ENCODE measurements at regions not wholly inside any gene's neighbourhood (a gene's known extent, or its start where the extent isn't known, plus 50 kb on each side); places are given as distances from the start of the nearest gene placed in this dataset.
A peak's percentile ranks its signal among the peaks of the same experiment; 100 is the strongest.

DNA sequence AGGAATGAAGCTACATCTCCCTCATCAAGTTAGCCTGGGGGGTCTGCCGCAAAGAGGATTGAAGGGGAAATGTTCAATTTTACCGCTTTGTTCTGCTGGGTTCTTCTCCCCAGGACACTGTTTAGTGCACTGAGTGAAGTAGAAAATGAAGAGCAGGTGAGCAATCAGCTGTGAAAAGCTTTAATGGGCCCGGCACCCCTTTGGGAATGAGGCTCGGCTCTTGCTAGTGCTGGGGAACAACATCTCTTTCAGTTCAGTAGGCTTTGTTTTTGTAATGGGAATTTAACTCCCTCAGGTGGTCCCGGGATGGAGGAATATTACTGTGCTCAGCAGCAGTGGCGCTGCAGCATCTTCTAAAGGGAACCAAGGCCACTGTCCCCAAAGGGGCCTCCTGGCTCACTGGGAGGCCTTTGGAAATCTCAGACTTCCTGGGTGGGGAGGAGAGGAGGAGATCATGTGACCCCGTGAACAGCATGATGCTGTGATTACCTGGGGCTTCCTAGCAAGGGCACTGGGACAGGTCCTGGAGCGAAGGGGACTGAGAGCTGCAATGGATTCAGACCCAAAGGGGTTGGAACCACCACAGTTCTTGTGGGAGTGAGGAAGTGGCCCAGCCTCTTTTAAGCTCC lies 85.2 kb upstream of the MAX start:
- DNase-seq, result no peak

DNA sequence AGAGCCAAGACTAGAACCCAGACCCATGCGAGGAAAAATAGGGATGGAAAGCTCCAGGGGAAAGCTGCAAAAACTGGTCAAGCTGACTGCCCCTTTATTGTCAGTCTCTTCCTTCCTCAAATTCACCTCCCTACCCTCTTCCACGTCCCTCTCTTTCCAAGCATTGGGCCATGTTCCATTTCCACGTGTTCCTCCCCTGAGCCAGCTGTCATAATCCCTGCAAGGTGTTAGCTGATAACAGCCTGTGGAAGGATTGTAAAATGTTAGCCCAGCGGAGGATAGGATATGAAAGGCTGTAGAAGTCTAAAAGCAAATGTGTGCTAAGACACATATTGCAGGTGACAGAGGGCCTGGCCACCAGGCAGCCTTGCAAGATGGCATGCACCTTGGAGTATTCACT lies 88.0 kb upstream of the MAX start:
- no peak for DNase-seq

DNA sequence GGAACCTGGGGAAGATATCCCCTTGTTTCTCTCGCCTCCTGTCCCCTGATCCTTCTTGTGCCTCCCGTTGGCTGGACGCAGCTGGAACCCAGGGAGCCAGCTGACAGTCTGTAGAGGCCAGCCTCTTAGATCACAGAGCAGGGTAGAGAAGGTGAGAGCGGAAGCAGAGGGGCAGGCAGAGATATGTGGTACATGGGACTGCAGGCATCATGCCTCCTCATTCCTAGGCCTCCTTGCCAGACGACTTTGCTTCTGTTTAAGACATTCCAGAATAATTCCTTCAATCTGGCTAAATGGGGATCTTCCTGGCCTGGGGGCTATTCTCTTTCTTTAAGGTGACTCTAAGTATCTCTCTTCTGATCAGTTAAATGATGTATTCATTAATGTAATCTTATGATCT lies 89.4 kb upstream of the MAX start:
- no peak for DNase-seq

DNA sequence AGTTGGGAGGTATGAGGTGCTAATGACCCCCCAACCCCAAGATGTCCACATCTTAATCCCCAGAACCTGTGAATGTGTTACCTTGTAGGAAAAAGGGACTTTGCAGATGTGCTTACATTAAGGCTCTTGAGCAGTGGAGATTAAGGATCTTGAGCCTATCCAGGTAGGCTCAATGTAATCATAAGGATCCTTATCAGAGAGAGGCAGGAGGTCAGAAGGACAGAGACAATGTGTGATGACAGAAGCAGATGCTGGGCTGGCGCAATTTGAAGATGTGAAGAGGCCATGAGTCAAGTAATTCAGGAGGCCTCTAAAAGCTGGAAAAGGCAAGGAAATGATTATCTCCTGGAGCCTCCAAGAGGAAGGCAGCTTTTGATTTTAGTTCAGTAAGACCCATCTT lies 90.4 kb upstream of the MAX start:
- DNase-seq, result no peak

DNA sequence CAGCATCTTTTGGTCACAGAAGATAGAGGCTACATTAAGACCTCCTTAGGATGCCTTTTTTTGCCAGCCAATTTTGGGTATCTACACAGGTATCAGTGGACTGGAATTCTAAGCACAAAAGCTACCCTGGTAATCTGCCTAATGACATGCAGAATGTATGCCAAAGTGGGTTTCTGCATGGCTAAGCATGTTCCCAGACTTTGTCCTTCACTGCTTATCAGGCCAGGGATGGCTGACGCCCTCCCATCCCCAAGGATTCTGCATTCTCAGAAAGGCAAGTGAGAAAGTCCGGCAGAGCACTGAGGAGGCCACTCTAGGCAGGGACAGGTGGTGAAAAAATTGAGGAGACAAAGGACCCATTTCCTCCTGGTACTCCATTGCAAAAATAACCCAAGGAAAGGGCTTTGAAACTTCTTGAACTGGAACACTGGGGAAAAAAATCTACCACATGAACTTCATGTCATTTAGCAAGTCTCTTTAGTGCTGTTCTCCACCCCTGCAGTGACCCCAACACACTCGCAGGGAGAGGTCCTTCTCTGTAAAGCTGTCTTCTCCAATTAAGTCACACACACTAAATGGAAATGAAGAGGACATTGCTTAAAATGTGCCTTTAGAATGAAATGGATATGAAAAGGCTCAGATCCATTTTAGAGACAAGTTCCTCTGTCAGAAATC lies 91.7 kb upstream of the MAX start:
- DNase-seq, result no peak

DNA sequence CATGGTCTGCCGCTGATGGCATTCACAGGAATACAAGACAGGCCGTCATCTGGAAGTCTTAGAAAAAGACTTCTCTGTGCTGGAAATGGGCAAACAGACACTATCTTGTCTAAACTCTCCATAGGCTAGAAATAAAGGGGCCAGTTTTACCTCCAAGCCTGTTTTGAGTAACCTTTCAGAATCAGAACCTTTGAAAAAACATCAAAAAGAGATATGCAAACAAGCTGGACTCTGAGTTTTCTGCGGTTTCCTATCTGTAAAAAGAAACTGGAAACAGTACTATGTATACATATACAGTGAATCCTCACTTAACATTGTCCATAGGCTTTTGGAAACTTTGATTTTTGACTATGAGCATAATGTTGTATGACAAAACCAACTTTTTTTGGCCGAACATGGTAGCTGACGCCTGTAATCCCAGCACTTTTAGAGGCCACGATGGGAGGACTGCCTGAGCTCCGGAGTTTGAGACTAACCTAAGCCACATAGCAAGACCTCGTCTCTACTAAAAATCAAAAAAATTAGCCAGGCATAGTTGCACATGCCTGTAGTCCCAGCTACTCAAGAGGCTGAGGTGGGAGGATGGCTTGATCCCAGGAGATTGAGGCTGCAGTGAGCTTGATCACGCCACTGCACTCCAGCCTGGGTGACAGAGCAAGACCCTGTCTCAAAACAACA lies 92.9 kb upstream of the MAX start:
- DNase-seq, result no peak

DNA sequence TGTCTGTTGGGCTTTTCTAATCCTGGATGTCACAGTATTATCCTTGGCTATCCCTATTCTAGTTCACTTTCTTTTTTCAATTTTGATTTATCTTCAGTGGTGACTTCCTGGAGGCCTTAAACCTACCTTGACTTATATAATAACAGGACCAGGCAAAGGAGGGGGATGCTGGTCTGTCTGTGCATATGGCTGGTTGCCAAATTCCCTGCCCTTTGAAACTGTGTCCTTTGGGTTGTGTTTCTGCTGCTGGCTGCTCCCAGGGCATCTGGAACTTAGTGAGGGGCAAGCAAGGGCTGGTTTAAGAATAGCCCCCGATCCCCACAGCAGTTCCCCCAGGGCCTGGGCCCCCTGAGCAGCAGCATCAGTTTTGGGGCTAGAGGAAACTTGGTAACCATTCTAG lies 96.0 kb upstream of the MAX start:
- DNase-seq, result no peak

DNA sequence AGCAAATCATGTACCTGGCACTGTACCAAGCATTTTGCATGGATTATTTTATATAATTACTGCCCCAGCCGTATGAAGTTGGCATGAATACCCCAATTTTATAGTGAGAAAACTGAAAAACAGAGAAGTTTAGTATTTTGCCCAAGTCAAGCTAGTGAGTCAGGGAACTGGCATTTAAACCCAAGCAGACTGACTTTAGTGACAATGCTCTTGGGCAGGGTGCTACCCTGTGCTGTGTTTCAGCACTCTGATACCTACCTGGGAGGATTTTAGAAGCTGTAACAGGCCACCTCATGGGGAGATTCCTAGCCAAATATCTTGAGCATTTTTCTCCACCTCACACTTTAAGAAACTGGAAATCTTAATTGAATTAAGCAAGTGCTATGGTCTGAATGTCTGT lies 98.1 kb upstream of the MAX start:
- no peak for DNase-seq

DNA sequence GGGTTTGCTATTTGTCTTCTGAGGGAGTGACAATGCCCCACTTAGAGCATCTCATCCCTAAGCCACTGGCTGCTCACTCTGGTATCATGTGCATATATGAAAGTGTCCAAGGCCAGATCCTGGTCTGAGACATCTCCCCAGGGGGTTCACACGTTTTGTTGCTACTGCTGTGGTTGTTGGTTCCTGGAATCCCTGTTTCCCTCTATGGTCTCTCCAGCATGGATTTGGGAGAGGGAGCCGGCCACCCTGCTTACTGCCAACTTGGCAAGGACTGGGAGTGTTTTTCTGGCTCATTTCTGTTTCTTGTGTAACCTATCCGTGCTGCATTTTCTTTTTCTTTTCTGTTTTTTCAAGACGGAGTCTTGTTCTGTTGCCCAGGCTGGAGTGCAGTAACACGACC lies 101.3 kb upstream of the MAX start:
- no peak for DNase-seq

DNA sequence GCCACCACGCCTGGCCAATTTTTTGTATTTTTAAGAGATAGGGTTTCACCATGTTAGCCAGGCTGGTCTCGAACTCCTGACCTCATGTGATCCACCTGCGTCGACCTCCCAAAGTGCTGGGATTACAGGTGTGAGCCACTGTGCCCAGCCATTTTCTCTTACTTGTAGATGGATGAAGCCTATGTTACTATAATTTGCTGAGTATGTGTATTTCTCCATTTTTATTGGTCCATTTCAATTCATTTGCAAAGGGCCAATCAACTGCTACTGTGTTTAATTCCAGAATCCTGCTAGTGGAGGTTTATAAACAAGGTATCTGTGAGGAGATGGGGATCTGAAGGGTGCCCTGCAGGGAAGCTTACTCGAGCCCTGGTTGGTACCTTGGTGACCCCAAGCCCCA lies 101.7 kb upstream of the MAX start:
- DNase-seq, result no peak

DNA sequence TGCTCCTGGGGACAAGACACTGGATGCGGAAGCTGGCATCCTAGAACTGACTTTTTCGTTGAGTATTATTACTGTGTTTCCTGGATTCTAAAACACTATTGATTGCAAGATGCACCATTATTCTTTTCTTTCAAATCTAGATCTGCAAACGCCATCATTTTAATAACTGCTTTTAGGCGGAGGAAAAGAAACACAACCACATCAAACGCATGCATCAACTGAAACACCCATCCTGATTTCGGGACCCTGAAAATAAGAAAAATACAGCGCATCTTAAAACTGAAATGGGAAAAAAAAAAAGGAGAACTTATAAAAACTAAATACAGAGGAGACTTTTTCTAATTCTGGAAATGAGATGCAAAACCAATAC lies 103.7 kb upstream of the MAX start:
- DNase-seq, result no peak

DNA sequence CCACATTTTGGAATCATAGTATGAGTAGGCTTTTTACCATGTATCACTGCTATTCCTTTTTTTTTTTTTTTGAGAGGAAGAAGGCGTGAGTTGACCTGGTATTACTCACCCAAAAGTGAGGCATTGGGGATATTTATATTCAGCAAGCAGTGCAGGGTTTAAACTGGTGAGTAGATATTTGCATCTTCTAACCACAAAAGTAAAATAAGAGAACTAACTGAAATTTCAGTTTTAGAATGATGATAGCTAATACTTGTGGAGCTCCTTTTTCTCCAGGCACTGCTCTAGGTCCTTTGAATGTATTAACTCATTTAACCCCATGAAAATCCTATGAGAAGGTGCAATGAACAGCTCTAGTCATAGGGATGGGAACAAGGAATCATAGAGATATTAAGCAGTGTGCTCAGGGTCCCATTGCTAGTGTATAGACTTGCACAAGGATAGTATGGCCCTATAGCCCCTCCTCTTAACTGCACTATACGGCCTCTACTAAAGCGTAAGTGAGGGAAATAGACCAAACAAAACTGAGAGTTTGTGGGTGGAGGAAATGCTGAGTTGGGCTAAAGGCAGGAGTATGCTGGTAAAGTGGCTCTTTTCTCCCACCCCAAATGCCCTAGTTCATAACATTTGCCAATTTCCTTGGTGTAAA lies 104.3 kb upstream of the MAX start:
- no peak for DNase-seq

DNA sequence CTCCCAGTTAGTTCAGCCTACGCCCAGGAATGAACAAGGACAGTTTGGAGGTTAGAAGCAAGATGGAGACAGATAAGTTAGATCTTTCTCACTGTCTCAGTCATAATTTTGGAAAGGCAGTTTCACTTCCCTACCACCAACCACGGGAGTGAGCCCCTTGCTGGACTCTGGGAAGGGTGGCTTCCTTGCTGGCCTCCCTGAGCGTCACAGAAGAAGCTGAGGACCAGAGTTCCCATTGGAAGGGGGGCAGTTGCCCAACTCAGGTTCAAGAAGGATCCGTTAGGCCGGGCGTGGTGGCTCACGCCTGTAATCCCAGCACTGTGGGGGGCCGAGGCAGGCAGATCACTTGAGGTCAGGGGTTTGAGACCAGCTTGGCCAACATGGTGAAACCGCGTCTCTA lies 106.2 kb upstream of the MAX start:
- DNase-seq, result no peak

DNA sequence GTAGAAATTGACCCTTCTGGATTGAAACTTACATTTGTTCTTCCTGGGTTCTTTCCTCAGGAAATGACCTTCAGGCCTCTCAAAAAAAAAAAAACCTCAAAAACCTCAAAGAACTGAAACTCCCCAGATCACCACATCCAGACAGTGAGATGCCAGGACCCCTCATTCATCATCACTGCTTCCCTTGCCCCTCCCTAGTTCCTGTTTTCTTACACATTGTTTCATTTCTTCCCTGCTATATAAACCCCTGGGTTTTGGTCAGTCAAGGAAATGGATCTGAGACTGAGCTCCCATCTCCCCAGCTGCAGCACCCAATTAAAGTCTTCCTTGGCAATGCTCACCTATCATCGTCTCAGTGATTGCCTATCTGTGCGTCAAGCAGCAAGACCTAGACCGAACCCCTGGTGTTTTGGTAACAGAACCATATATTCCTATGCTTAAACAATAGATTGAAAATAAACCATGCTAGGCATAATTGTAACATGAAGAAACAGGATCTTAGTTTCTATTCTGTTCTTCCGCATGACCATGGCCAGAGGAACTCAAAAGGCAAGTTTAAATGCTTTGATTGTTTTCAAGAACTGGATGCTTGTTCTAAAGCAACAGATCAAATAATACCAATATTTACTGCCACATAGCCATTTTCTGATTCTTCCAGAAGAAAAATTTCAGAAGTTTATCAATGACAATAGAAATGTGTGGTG lies 108.0 kb upstream of the MAX start:
- DNase-seq, result no peak

DNA sequence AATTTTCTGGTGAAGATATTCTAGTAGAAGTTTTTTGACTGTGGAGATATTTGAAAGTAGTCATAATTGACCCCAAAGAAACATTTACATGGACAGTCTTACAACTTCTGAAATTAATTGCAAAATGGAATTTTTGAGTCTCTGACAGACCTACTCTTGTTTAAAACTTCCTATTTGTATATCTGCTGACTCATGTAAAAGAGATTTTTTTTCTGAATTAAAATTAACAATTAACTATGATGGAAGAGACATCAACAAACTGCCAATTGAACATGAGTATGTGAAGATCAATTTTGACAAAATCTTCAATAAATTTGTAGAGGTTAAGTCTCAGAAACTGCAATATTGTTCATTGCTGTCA lies 108.5 kb upstream of the MAX start:
- no peak for DNase-seq

DNA sequence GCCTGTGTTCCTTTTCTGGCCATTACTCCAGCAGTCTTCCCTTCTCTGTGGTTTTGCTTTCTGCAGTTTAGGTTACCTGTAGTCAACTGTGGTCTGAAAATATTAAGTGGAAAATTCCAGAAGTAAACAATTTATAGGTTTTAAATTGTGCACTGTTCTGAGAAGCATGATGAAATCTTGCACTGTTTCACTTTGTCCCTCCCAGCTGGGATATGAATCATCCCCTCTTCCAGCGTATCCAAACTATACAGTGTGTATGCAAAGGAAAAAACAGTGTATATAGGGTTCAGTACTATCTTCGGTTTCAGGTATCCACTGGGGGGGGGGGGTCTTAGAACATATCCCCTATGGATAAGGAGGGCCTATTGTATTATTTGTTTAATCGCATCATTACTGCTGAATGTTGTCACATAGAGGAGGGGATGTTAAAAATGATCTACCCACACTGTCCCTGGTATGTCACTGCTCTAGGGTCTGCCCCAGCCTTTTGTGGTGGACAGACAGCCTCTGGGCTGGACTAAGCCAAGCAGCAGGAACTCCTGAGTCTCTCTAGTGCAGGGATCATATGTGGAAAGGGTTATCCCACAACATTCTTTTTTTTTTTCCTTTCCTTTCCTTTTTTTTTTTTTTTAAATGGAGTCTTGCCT lies 109.1 kb upstream of the MAX start:
- DNase-seq, result no peak

DNA sequence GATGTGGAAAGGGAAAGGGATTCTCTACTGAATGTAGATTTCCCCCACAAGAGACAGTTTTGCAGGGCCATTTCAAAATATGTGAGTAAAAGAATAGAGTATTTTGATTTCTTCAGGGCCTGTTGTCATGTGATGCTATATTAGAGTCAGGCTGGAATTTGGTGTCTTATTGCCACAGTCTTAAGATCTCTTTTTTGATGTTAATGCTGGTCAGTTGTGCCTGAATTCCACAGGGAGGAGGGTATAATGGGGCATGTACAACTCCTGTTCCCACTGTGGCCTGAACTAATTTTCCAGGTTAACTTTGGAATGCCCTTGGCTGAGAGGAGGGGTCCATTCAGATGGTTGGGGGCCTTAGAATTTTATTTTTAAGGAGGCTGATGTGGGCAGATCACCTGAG lies 111.0 kb upstream of the MAX start:
- no peak for DNase-seq

DNA sequence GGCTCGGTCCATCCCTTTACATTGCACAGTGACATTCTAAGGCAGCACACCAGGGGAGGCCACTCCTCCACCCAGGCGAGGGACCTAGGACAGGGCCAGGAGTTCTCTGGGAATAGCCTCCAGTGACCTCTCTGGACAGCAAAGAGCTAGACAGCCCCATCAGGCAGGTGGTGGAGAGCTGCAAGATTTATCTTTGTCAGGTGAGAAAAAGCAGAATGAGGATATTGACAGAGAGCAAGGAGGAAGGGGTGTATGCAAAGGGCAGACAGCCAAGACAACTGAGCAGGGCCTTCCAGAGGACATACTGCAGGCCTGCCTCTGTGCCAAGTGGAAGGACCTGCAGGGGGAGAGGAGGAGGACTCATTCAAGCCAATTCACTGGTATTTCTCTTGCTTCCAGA lies 112.4 kb upstream of the MAX start:
- DNase-seq, result no peak

DNA sequence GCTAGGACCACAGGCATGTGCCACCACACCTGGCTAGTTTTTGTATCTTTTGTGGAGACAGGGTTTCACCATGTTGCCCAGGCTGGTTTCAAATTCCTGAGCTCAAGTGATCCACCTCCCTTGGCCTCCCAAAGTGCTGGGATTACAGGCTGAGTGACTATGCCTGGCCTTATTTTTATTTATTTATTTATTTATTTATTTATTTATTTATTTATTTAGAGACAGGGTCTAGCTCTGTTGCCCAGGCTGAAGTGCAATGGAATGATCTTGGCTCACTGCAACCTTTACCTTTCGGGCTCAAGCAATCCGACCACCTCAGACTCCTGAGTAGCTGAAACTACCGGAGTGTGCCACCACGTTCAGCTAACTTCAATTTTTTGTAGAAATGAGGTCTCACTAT lies 117.0 kb upstream of the MAX start:
- DNase-seq, result no peak

DNA sequence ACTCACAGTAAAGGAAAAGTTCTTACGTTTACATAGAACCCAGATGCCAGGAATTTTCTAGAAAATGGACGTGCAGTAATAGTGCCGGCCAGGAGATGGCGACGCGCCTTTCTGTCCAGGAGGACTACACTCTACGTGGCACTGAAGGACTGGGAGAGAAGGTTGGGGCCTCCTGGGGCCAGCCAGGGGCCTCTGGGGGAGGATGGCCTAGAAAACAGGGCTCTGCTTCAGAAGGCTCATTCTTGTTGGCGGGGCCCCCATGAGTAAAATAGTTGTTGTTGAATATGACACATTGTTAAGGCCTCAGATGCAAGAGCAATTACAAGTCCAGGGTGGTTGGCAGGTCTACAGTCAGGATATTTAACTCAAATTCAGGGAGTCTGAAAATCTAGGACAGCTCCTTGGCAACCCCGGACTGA lies 120.1 kb upstream of the MAX start:
- DNase-seq, result peak; percentile 16

DNA sequence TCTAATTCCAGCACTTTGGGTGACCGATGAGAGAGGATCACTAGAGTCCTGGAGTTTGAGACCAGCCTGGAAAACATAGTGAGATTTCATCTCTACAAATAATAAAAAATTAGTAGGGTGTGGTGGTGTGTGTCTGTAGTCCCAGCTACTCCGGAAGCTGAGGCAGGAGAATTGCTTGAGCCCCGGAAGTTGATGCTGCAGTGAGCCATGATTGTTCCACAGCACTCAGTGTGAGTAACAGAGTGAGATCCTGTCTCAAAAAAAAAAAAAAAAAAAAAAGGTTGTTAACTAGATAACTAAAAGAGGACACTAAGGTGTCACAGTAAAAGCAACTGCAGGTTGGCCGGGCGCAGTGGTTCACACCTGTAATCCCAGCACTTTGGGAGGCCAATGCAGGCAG lies 121.3 kb upstream of the MAX start:
- no peak for DNase-seq

DNA sequence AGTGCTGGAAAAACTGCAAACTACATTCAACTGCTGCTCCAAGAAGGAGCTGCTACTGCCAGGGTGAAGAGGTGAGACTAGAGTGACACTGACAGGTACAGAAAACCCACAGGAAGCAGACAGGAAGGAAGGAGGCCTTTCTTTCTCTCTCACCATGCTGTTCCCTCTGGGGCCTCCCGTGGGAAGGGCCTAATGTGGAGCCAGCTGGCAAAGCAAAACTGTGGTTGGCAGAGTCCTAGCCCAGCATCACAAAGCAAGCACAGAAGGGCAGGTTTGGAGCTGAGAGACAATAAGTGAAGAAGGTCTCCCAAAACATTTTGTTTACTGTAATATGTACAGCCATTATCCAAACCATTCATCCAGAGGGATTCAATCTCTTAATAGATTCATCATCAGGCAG lies 122.5 kb upstream of the MAX start:
- no peak for DNase-seq

All from NCI-H187 treated with DMSO at 0.1 percent for 48 hours (cell line).